GM23248 (cell line): ENCODE measurements at regions not wholly inside any gene's neighbourhood (a gene's known extent, or its start where the extent isn't known, plus 50 kb on each side); places are given as distances from the start of the nearest gene placed in this dataset.

ENCODE experiments used
- EZH2 ChIP-seq: fragments of 200-600 bp; sonication (generic); IDR thresholded peaks from 2 replicates; pipeline ENCODE4 v1.6.1; 2018; ENCODE audit warnings: antibody characterized with exemption, mild to moderate bottlenecking; ENCODE audit not compliant: insufficient read depth, poor library complexity, severe bottlenecking
- EZH2phosphoT487 ChIP-seq: fragments of 200-600 bp; sonication (generic); IDR thresholded peaks from 2 replicates; pipeline ENCODE4 v1.6.1; 2018; ENCODE audit warnings: antibody characterized with exemption, moderate library complexity, mild to moderate bottlenecking, low read depth; ENCODE audit not compliant: insufficient read depth

- TF ChIP-seq EZH2 (no peak), EZH2phosphoT487 (no peak)
Measured at GRCh38 chr16:80280557-80280956, 260.2 kb upstream of the DYNLRB2 start.
